Body of pancreas (tissue), 4 donors: ENCODE measurements at regions not wholly inside any gene's neighbourhood (a gene's known extent, or its start where the extent isn't known, plus 50 kb on each side); places are given as distances from the start of the nearest gene placed in this dataset.

ENCODE experiments used
- CTCF ChIP-seq, 7 experiments: fragments of 450-650 bp in 4 of 7; fragments of 200-600 bp in 3 of 7; sonication (generic) in 3 of 7; IDR thresholded peaks; one replicate each; pipeline ENCODE4 v1.5.1; 2016 to 2019; ENCODE audit warnings: antibody characterized with exemption in 7 of 7
- POLR2A ChIP-seq, 3 donors: fragments of 450-650 bp; IDR thresholded peaks; one replicate each; pipeline ENCODE4 v1.6.1; 2016; ENCODE audit warnings: antibody characterized with exemption in 3 of 3, mild to moderate bottlenecking in 2 of 3

DNA sequence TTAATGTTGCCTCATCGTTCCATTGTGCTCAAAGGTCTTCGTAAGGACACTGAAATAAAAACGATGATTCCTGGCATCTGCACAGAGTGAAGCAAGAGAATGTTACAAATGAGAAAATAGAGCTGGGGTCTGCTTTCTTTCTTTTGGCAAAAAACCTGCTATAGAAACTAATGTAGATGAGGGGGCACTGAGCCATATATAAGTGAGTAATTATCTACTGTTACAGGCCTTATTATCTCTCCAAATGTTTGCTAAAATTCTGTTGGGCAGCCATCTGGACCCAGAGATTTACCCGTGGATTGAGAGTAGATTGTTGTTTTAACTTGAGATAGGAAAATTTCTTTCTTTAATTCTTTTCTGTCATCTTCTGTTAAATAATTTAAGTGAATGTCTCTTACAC is 472.5 kb upstream of the PIK3C3 start:
- TF ChIP-seq POLR2A (IDR thresholded peaks at IDR 0.05) = no peak
- no peak for TF ChIP-seq CTCF (IDR thresholded peaks at IDR 0.05)
